Left renal pelvis (tissue), 4 donors: ENCODE measurements at regions not wholly inside any gene's neighbourhood (a gene's known extent, or its start where the extent isn't known, plus 50 kb on each side); places are given as distances from the start of the nearest gene placed in this dataset.
A peak's percentile ranks its signal among the peaks of the same experiment; 100 is the strongest.

Experiments used
- DNase-seq, 4 donors: peaks; one replicate each; pipeline ENCODE4 v3.0.0-alpha.2; 2013; ENCODE audit warnings: low read depth in 4 of 4, low spot score in 3 of 4

- no peak for DNase-seq
Measured at GRCh38 chr10:60669501-60669900, 108.8 kb upstream of the CDK1 start.

GRCh38 chr10:60666221-60666620, 112.1 kb upstream of the CDK1 start:
- DNase-seq = no peak

GRCh38 chr10:60664859-60665258, 113.4 kb upstream of the CDK1 start:
- no peak for DNase-seq

- DNase-seq = no peak
Measured at GRCh38 chr10:60663850-60664249, 114.4 kb upstream of the CDK1 start.

- DNase-seq = no peak
Measured at GRCh38 chr10:60662917-60663614, 115.2 kb upstream of the CDK1 start.

GRCh38 chr10:60661637-60662036, 116.6 kb upstream of the CDK1 start:
- DNase-seq = no peak

GRCh38 chr10:60660625-60661024, 117.7 kb upstream of the CDK1 start:
- DNase-seq = no peak

DNA sequence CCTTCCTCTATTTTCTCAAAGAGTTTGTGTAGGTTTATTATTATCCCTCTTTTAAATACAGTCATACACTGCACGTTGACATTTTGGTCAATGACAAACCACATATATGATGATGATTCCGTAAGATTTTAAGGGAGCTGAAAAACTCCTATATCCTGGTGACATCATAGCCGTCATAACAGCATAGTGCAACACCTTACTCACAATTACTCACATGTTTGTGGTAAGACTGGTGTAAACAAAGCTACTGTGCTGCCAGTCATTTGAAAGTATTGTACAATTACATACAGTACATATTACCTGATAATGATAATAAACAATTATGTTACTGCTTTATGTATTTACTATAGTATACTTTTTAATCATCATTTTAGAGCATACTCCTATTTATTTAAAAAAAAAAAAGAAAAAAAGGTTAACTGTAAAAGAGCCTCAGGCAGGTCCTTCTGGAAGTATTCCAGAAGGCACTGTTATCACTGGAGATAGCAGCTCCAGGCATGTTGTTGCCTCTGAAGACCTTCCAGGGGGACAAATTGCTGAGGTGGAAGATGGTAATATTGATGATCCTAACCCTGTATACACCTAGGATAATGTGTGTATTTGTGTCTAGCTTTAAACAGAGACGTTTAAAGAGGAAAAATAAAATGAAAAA, 123.3 kb upstream of the CDK1 start:
- DNase-seq = no peak

- no peak for DNase-seq
Measured at GRCh38 chr10:60652628-60653027, 125.7 kb upstream of the CDK1 start.

DNA sequence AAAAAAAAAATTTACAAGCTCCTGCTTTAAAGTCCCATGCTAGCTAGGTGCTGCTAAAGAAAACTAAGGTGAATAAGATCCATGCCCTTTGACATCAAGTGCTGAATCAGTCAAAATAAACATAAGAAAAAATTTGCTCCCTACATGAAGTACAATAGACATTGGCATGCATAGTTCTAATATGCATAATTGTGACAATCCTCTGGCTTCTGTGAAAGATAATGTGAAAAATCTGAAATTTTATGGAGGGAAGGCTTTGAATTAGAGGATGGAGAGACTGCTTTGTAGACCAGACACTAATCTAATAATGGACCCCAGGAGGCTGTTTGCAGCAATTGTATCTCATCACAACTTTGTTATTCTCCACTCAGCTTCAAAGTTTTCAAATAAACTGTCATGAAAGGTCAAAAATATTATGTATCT, 127.9 kb upstream of the CDK1 start:
- DNase-seq = no peak

- DNase-seq = no peak
Measured at GRCh38 chr10:60649485-60650377, 128.5 kb upstream of the CDK1 start.

GRCh38 chr10:60648761-60649160, 129.5 kb upstream of the CDK1 start:
- DNase-seq = no peak

DNA sequence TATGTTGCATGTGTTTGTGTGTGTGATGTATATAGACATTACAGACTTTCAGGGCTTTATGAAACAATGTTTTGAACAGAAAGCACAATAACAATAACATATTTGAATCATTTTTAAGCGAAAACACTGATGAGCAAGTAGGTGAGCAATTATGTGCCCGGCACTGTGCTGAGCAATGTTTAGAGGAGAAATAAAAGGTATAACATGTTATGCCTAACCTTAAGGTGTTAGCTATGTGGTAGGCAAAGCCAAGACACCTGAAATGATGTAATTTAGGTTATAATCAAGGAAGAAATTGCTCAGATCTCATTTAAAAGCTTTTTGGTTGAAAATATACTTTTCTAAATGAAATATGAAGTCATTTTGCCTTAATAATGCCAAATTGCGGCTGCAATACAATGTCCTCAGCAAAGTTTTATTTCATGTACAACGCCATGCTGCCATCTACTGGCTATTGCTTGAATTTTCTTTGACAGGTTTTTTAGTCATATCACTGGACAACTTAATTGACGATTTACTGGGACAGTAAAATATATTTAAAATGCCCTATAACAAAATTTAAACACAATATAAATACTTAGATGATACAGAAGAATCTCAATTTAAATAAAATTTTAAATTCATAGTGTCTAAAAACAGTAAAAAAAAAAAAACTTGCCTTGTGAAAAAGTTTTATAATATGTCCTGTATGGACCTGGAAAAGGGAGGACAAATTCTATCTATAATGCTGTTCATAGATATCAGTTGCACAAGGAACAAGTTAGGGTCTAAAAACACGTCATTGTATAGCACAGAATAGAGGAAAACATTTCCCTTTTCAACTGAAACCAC, 131.1 kb upstream of the CDK1 start:
- DNase-seq = peak in 3 of 4 donors; percentile 18 to 43 (median 24)

DNA sequence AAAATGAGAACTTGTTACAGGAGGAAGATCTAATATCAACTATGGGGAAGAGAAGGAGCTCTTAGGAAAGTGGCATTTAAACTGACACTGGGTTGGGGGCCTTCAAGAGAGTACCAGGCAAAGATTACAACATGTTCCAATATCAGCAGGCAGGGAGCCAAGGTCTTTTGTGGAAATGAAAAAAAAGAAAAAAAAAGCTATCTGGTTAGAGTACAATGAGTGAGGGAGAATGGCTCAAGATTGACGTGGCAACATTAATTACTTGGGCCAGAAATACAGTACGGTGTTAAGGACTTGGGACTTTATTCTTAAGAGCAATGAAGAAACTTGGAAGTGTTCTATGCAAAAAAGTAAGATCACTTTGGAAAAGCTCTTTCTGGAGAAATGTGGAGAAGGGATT, 132.3 kb upstream of the CDK1 start:
- no peak for DNase-seq

DNA sequence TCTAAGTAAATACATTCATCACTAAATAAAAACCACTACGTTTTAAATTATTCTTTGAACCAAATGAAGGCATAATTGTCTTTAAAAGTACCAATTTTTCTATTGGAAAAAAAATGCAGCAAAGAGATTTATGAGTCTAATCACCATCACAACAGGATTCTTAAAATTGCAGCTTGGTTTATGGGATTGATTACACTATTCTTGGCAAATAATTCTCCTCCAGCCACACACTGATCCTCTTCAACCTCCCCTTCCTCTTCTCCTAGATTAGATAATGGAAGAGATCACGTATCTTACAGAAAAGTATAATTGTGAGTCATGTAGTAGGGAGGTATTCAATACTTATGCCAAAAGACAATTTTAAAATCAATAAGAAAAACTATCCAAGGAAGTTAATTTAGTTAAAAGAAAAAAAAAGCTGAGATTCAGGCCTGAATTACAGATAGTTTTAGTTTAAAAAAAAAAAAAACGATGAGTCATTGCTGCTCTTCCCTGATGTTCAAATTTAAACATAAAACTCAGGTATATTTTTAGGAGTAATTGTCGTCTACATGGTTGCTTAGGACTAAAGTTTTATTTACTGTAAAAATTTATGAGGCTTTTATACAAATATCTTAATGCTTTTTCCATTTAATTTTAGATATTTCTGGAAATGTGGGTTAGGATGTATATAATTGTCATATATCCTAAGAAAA, 133.7 kb upstream of the CDK1 start:
- DNase-seq = no peak

DNA sequence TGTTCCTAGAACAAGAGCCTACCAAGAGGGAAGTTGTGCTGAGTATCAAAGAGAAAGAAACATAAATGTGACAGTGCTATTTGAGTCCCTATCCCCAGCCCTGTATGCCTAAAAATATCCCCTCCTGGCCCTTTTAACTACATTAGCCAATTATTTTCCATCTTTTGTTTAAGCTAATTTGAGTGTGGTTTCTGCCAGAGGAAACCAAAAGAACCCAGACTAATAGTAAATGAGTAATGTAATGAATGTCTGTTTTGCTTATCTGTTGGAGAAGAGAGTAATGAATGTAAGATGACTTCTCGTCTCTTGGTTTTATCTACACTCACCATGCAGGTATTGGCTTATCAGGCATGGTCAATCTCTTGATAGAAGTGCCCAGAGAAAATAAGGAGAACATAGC, 134.4 kb upstream of the CDK1 start:
- no peak for DNase-seq

DNA sequence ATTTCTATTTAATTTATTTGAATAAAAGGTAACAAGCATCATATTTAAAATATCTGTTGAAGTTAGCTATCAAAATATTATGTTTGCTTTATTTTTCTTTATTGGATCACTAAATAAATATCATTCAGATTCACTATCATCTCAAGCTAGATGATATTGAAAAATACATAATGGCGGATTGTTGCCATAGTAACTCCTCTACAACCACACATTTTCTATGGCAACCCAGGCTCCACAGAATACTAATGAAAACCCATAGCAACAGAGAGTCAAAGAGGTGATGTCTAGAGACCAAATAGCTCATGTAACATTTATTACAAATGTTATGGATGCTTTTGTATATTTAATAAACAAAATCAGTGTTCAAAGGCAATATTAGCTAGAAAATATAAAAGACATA, 148.9 kb upstream of the CDK1 start:
- no peak for DNase-seq

DNA sequence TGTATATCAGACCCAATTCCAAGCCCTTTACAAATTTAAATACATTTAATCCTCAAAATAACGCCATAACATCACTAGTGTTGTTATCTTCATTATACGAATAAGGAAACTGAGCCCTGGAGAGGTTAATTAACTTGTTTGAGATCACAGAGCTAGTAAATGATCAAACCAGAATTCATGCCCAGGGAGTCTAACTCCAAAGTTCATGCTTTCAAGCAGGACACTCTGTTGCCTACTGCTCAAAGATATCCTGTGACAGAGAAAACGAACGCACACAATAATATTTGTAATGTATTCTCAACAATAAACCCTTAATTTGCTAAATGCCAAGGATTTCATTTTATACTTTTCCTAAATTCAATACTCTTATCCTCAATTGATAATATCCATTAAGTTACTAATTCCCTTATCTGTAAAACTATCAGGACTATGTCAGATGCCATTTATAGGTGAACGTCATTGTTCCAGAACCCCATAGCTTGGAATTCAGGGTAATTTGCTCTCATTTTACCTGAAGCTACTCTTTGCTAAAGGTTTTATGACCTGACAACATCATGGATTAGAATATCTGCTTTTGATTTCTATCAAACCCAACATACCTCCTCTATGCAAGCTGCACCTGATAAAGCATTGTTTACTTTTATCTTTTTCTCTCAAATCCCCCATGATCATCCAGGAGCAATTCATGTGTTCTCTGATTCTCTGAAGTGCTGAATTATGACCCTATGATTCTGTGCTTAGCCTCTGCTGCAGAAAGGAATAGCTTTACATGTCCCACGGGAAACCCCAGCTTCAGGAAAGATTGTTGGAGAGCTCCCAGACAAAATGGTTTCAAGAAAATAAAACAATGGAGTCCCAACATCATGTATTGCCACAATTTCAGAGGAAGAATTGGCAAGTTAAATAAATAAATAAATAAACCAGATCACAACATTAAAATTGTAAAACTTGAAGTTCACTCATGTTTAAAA, 150.2 kb upstream of the CDK1 start:
- DNase-seq = no peak

DNA sequence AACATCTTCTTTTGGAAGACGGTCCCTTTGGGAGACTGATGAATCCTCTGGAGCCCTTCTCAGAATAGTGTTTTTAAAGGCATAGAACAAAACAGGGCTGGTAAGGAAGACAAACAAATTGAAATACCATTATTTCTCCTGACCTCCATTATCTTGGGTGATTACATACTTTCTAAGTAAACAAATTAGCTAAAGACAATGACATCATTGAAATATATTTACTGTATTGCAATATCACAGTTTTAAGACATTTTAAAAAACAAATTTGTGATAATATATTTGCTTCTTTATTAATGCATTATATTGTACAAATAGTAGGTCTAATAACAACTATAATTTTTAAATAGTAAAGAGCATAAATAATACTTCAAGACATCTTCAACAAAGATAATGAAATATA, 152.2 kb upstream of the CDK1 start:
- no peak for DNase-seq
